K562 (cell line): ENCODE measurements at regions not wholly inside any gene's neighbourhood (a gene's known extent, or its start where the extent isn't known, plus 50 kb on each side); places are given as distances from the start of the nearest gene placed in this dataset.

Source experiments
- ATF2 ChIP-seq: sonication (generic); formaldehyde crosslinking; IDR thresholded peaks from 2 replicates; pipeline ENCODE4 v1.8.1; 2022; ENCODE audit warnings: missing genetic modification reagents
- CHD4 ChIP-seq: fragments of 200-600 bp; sonication (generic); IDR thresholded peaks from 3 replicates; pipeline ENCODE4 v1.6.1; 2012; ENCODE audit warnings: low read depth, mild to moderate bottlenecking, mixed read lengths, low read length, inconsistent platforms; ENCODE audit not compliant: insufficient read depth, insufficient replicate concordance, poor library complexity, severe bottlenecking
- E2F6 ChIP-seq, 2 experiments: IDR thresholded peaks; 2 replicates each; pipeline ENCODE4 v1.6.1; 2011; ENCODE audit warnings: borderline replicate concordance in 1 of 2, control low read depth in 1 of 2, low read depth in 1 of 2, low read length in 1 of 2, mild to moderate bottlenecking in 1 of 2, mixed read lengths in 1 of 2, moderate library complexity in 1 of 2; ENCODE audit not compliant: insufficient read depth in 1 of 2, insufficient read length in 1 of 2, poor library complexity in 1 of 2, severe bottlenecking in 1 of 2; ENCODE audit errors: extremely low read depth in 1 of 2
- ERF ChIP-seq: fragments of 450-650 bp; formaldehyde crosslinking; IDR thresholded peaks from 2 replicates; pipeline ENCODE4 v1.4.0; 2020; ENCODE audit warnings: mild to moderate bottlenecking, mixed read lengths
- ID3 ChIP-seq, 2 experiments: fragments of 250-450 bp in 1 of 2; fragments of 450-650 bp in 1 of 2; sonication (Bioruptor Pico) in 1 of 2; IDR thresholded peaks; 2 replicates each; pipeline versions ENCODE4 v1.6.1 to v1.8.0; 2016 to 2021; ENCODE audit warnings: mild to moderate bottlenecking in 2 of 2, moderate library complexity in 2 of 2, missing compliant biosample characterization in 1 of 2, missing genetic modification characterization in 1 of 2
- KLF1 ChIP-seq: fragments of 450-650 bp; IDR thresholded peaks from 2 replicates; pipeline ENCODE4 v1.6.1; 2016; ENCODE audit warnings: missing genetic modification characterization, missing compliant biosample characterization
- NCOA1 ChIP-seq: fragments of 450-650 bp; IDR thresholded peaks from 2 replicates; pipeline ENCODE4 v1.6.1; 2016; ENCODE audit warnings: low read depth
- REST ChIP-seq, 2 experiments: fragments of 450-650 bp; formaldehyde crosslinking in 1 of 2; IDR thresholded peaks; 2 replicates each; pipeline versions ENCODE4 v1.4.0 to v1.6.1; 2014 to 2020; ENCODE audit warnings: mild to moderate bottlenecking in 2 of 2, borderline replicate concordance in 1 of 2, low read depth in 1 of 2
- ZBTB34 ChIP-seq: fragments of 250-450 bp; sonication (Bioruptor Pico); IDR thresholded peaks from 2 replicates; pipeline ENCODE4 v1.8.0; 2021; ENCODE audit warnings: mild to moderate bottlenecking, moderate library complexity
- ZNF79 ChIP-seq: fragments of 250-450 bp; sonication (Bioruptor Pico); IDR thresholded peaks from 2 replicates; pipeline ENCODE4 v1.4.0; 2020; ENCODE audit warnings: low read depth, mild to moderate bottlenecking, moderate library complexity

- TF ChIP-seq REST (IDR thresholded peaks at IDR 0.05; ENCODE audit: borderline replicate concordance) (no peak), REST (CRISPR knock-in tag; IDR thresholded peaks at IDR 0.05; ENCODE audit: low read depth) (no peak), E2F6 (IDR thresholded peaks at IDR 0.05; ENCODE audit: borderline replicate concordance in 1 of 2, extremely low read depth in 1 of 2, insufficient read depth in 1 of 2, insufficient read length in 1 of 2, low read depth in 1 of 2, low read length in 1 of 2, poor library complexity in 1 of 2, severe bottlenecking in 1 of 2) (no peak), KLF1 (tag) (no peak), ZBTB34 (no peak), ATF2 (CRISPR knock-in tag) (no peak), ERF (no peak), NCOA1 (no peak), ZNF79 (CRISPR knock-in tag) (no peak), CHD4 (no peak), ID3 (CRISPR knock-in tag; IDR thresholded peaks at IDR 0.05) (no peak), ID3 (tag; IDR thresholded peaks at IDR 0.05) (no peak)
- TF ChIP-seq, all 486 proteins: peak for 0
Measured at GRCh38 chr5:135234242-135234641, 164.8 kb downstream of the MACROH2A1 start (continued).
